Cardiac fibroblast (primary cell): ENCODE measurements at regions not wholly inside any gene's neighbourhood (a gene's known extent, or its start where the extent isn't known, plus 50 kb on each side); places are given as distances from the start of the nearest gene placed in this dataset.

Experiments
- DNase-seq, 2 donors: peaks; one replicate each; pipeline versions ENCODE4 v3.0.0 to v3.0.0-alpha.2; 2010; ENCODE audit warnings: low read depth in 2 of 2
- H3K4me3 ChIP-seq, 2 donors: replicated peaks in 1 of 2; 1 replicate in 1 of 2; 2 replicates in 1 of 2; pipeline ENCODE4 v1.5.1; 2011; ENCODE audit warnings: low read depth in 2 of 2, low read length in 2 of 2, mild to moderate bottlenecking in 2 of 2, moderate library complexity in 1 of 2
- TF ChIP-seq, protein P1 (sequence below): IDR thresholded peaks from one replicate; pipeline ENCODE4 v1.5.1; 2011; ENCODE audit warnings: low read depth, mild to moderate bottlenecking, low read length, inconsistent platforms

DNA sequence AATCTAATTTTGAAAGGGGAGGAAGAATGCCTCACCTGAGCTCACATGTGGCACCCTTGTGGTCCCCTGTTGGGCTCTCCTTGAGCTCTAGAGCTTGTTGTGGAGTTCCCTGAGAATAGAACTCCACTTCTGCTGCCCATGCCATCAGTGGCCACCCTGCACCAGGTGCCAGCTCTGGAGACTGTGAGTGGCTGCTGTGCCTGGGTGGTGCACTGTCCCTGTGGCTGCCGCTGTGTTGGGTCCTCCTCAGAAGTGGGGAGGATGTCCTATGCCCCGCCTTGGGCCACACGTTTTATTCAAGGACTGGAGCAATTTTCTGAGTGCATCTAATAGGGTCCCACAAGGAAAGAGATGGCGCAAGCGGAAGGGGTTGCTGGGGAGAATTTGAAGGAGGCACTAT lies 67.9 kb upstream of the MAP3K7 start:
- TF ChIP-seq, protein P1, sequence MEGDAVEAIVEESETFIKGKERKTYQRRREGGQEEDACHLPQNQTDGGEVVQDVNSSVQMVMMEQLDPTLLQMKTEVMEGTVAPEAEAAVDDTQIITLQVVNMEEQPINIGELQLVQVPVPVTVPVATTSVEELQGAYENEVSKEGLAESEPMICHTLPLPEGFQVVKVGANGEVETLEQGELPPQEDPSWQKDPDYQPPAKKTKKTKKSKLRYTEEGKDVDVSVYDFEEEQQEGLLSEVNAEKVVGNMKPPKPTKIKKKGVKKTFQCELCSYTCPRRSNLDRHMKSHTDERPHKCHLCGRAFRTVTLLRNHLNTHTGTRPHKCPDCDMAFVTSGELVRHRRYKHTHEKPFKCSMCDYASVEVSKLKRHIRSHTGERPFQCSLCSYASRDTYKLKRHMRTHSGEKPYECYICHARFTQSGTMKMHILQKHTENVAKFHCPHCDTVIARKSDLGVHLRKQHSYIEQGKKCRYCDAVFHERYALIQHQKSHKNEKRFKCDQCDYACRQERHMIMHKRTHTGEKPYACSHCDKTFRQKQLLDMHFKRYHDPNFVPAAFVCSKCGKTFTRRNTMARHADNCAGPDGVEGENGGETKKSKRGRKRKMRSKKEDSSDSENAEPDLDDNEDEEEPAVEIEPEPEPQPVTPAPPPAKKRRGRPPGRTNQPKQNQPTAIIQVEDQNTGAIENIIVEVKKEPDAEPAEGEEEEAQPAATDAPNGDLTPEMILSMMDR = no peak
- no peak overlapping the region for H3K4me3 ChIP-seq
- no peak for DNase-seq

DNA sequence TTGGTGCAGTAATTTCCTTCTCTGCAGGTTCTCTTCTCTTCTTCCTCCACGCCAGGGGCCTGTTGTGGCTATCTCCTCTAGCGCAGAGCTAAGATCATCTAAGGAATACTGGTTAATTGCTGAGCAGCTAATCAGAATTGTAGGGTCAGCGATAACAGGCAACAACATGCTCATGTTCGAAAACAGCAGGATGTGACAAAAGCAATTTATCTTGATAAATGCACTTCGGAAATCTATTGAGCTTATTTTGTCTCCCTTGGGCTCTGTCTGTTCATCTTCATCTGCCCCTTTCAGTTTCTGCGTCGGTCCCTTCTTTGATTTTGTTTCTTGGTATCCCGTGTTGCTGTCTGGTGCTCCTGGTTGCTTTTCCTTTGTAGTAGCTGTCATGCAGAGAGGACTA lies 67.3 kb upstream of the MAP3K7 start:
- TF ChIP-seq, protein P1 = no peak

DNA sequence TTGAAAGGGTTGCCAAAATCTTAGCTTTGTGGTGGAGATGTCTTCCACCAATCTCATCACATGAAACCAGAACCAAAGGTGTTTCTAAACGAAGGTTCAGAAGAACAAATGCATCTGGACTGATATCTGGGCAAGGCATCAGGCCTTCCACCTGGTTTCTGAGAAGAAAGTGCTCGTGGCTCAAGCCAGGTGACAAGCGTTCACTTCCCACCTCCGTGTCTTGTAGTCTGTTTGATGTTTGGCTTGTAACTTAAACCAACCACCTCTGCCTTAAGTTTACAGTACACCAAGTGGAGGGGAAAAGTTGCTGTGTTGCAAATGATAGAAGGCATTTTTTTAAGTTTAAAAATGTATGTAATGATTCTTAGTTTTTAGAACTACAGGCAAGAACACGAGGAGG lies 66.9 kb upstream of the MAP3K7 start:
- TF ChIP-seq, protein P1 = no peak
- no peak for DNase-seq
- H3K4me3 ChIP-seq = no peak overlapping the region

More for the DNA sequence above, 67.3 kb upstream of the MAP3K7 start:
- DNase-seq = no peak
- H3K4me3 ChIP-seq = no peak overlapping the region

DNA sequence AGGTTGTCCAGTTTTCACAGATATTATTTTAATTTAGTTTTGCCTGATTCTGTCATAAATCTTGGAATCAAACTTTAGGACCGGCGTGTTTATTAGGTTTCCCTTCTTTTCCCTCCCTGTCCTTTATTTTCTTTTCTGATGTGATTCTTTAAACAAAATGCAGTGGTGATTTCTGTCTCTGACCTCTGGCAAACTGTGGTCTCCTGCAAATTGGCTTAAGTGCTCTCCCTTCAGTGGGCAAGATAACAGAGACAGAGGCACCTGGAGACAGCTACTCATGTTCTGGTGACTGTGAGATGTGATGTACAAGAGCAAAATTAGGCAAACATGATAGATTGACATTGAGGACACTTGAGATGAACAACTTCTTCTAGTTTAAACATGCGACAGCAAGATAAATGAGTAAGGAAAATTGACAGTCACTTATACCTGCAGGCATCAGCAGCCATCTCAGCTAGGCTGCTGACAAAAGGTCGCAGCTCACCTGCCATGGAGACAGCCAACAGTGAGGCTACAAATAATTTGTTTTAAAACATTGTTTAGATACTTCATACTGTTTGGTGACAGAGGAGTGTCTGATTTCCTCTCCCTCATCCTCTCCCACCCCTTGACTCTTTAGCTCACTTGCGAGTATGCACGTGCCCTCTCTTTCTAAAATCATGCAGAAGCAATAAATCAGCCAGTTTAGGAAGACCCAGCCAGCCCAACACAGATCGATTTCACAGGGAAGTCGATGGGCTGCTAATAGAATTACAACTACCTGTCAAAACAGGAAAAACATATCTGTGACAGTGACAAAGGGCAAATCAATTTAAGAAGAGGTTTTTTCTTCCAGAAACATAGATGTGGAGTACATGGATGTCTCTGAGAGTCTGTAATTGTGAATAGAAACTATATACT lies 63.4 kb upstream of the MAP3K7 start:
- no peak overlapping the region for H3K4me3 ChIP-seq
- TF ChIP-seq, protein P1 = no peak
- DNase-seq = no peak

DNA sequence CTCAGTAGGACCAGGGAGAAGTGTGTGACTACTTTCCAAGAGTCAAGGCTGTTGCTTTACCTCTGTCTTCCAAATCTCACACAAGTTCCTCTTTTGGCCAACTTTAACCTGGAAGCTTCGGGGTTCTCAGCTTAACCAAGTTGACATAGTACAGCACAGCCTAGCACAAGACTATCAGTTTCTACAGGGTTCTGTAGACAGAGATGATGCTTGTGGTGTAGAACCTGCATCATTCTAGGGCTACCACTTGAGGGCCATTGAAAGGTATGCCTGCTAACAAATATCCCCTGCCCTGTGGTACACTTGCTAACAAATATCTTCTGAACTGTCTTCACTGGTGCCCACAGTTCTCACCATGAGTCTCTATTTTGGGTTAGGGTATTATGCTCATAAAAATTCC lies 62.0 kb upstream of the MAP3K7 start:
- DNase-seq = no peak
- H3K4me3 ChIP-seq = no peak overlapping the region
- TF ChIP-seq, protein P1 = no peak

DNA sequence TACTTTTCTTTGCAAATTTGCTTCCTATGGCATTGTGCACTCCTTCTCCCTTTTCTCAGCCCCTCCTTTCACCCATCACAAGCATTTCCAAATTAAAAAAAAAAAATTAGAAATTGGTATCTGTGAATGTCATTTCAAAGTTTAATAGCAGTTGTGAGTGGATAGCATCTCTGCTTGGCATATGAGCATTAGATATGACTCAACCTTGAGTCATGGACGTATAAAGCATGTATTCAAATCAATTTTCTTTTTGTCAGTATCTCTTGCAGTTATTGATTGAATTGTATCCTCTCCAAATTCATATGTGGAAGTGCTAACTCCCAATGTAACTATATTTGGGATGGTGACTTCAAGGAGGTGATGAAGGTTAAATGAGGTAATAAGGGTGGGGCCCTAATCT lies 60.1 kb upstream of the MAP3K7 start:
- TF ChIP-seq, protein P1 = no peak
- DNase-seq = no peak
- no peak overlapping the region for H3K4me3 ChIP-seq
